ENCODE measurements at regions not wholly inside any gene's neighbourhood (a gene's known extent, or its start where the extent isn't known, plus 50 kb on each side); places are given as distances from the start of the nearest gene placed in this dataset.
"Not testable (repeated sequence)": the region's sequence is repeated elsewhere in the genome, so short reads cannot be mapped to it uniquely, and the experiment has no call there.

- H3K9me3 ChIP-seq (ENCODE audit: control insufficient read depth in 3 of 3, low read length in 3 of 3); H3K27ac ChIP-seq (ENCODE audit: low read depth, low read length); H3K36me3 ChIP-seq (ENCODE audit: control insufficient read depth in 3 of 3, insufficient read depth in 3 of 3, low read length in 3 of 3); H3K9ac ChIP-seq (ENCODE audit: low read depth in 1 of 3, low read length in 3 of 3); H3K4me3 ChIP-seq (ENCODE audit: low read length in 3 of 3); H3K27me3 ChIP-seq (ENCODE audit: control insufficient read depth in 3 of 3, insufficient read depth in 3 of 3, low read length in 3 of 3): not testable (repeated sequence)
- H3K4me1 ChIP-seq (ENCODE audit: control insufficient read depth in 3 of 3, insufficient read depth in 3 of 3, low read length in 3 of 3), result peaks cover 3 to 24% (median 23%) of the 10 kb centered on the region in 3 donors
Observed at GRCh38 chr11:115610234-115610633, 106.0 kb upstream of the CADM1 start.

GRCh38 chr11:115608976-115609375 lies 104.8 kb upstream of the CADM1 start:
- Histone ChIP-seq H3K27me3 (ENCODE audit: control insufficient read depth in 3 of 3, insufficient read depth in 3 of 3, low read length in 3 of 3) (no peaks in the 10 kb centered on the region), H3K27ac (ENCODE audit: low read depth, low read length) (no peak overlapping the region), H3K4me1 (ENCODE audit: control insufficient read depth in 3 of 3, insufficient read depth in 3 of 3, low read length in 3 of 3) (peaks cover 3 to 24% (median 23%) of the 10 kb centered on the region in 3 donors), H3K4me3 (ENCODE audit: low read length in 3 of 3) (no peak overlapping the region), H3K36me3 (ENCODE audit: control insufficient read depth in 3 of 3, insufficient read depth in 3 of 3, low read length in 3 of 3) (no peaks in the 10 kb centered on the region), H3K9ac (ENCODE audit: low read depth in 1 of 3, low read length in 3 of 3) (no peak overlapping the region), H3K9me3 (ENCODE audit: control insufficient read depth in 3 of 3, low read length in 3 of 3) (no peaks in the 10 kb centered on the region)

DNA sequence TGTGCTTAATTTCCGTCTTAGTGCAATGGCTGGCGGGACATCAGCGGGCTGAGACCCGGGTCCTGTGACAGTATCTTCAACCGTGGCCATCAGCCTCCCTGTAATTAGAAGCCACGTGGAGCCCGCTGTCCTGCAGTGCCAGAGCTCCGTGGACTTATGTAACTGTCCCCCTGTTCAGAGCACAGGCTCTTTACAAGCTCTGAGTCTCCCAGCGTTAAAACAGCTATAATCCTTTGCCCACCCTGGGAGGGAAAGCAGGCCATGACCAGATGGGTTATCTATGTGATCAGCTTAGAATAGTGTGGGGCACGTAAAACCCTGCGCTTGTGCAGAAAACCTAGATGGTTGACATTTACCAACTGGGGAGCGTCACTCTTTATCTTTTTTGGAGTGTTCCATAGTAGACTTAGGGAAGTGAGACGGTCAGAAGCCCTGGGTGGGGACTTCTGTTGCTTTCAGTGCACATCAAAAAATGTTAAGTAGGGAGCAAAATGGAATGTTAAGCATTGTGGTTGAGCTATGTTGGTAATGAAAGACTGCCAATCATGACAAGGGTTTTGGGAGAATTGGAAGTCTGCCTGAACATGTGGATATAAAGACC lies 103.5 kb upstream of the CADM1 start:
- H3K9ac ChIP-seq (ENCODE audit: low read depth in 1 of 3, low read length in 3 of 3), result peak overlapping the region in 1 of 3 donors; percentile 66
- peaks cover 3 to 22% (median 21%) of the 10 kb centered on the region in 3 donors for H3K4me1 ChIP-seq (ENCODE audit: control insufficient read depth in 3 of 3, insufficient read depth in 3 of 3, low read length in 3 of 3)
- no peaks in the 10 kb centered on the region for H3K27me3 ChIP-seq (ENCODE audit: control insufficient read depth in 3 of 3, insufficient read depth in 3 of 3, low read length in 3 of 3)
- H3K4me3 ChIP-seq (ENCODE audit: low read length in 3 of 3), result peak overlapping the region; percentile 42 to 49 (median 42)
- no peaks in the 10 kb centered on the region for H3K36me3 ChIP-seq (ENCODE audit: control insufficient read depth in 3 of 3, insufficient read depth in 3 of 3, low read length in 3 of 3)
- H3K9me3 ChIP-seq (ENCODE audit: control insufficient read depth in 3 of 3, low read length in 3 of 3), result no peaks in the 10 kb centered on the region
- H3K27ac ChIP-seq (ENCODE audit: low read depth, low read length), result no peak overlapping the region

GRCh38 chr11:115606498-115607220 lies 102.4 kb upstream of the CADM1 start:
- Histone ChIP-seq H3K36me3 (ENCODE audit: control insufficient read depth in 3 of 3, insufficient read depth in 3 of 3, low read length in 3 of 3) (no peaks in the 10 kb centered on the region), H3K27me3 (ENCODE audit: control insufficient read depth in 3 of 3, insufficient read depth in 3 of 3, low read length in 3 of 3) (no peaks in the 10 kb centered on the region), H3K9ac (ENCODE audit: low read depth in 1 of 3, low read length in 3 of 3) (peak overlapping the region in 1 of 3 donors; percentile 34), H3K4me3 (ENCODE audit: low read length in 3 of 3) (no peak overlapping the region), H3K4me1 (ENCODE audit: control insufficient read depth in 3 of 3, insufficient read depth in 3 of 3, low read length in 3 of 3) (peaks cover 3 to 17% (median 14%) of the 10 kb centered on the region in 3 donors), H3K27ac (ENCODE audit: low read depth, low read length) (no peak overlapping the region), H3K9me3 (ENCODE audit: control insufficient read depth in 3 of 3, low read length in 3 of 3) (no peaks in the 10 kb centered on the region)

DNA sequence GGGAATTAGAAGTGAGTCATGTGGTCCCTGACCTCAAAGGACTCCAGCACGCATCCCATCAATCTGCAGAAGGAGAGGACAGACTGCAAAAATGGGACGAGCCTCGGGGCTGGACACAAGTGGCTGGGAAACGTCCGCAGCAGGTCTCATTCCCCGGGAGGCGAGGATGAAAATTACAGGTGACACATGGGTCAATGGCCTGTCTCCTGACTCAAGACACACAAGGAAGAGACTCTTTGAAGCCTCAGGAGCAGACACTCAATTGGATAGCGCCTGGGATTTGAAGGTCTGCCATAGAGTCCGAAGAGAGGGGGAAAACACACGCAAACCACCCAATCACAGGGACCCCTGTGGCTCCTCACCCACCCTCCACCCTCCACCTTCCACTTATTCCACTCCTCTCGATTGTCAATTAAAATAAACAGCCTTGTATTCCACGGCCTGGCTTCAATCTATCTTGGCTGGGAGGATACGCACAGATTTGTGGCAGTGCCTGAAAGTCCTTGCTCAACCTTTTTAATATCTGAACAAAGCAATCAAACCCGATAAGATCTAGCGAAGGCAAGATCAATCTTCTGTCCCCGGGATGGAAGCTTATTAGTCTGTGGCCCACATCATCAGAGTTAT lies 101.8 kb upstream of the CADM1 start:
- Histone ChIP-seq H3K9ac (ENCODE audit: low read depth in 1 of 3, low read length in 3 of 3) (no peak overlapping the region), H3K4me1 (ENCODE audit: control insufficient read depth in 3 of 3, insufficient read depth in 3 of 3, low read length in 3 of 3) (peaks cover 3 to 17% (median 14%) of the 10 kb centered on the region in 3 donors), H3K36me3 (ENCODE audit: control insufficient read depth in 3 of 3, insufficient read depth in 3 of 3, low read length in 3 of 3) (no peaks in the 10 kb centered on the region), H3K27me3 (ENCODE audit: control insufficient read depth in 3 of 3, insufficient read depth in 3 of 3, low read length in 3 of 3) (no peaks in the 10 kb centered on the region), H3K27ac (ENCODE audit: low read depth, low read length) (no peak overlapping the region), H3K4me3 (ENCODE audit: low read length in 3 of 3) (no peak overlapping the region), H3K9me3 (ENCODE audit: control insufficient read depth in 3 of 3, low read length in 3 of 3) (no peaks in the 10 kb centered on the region)

GRCh38 chr11:115605397-115605796 lies 101.2 kb upstream of the CADM1 start:
- not testable (repeated sequence) for H3K9me3 ChIP-seq (ENCODE audit: control insufficient read depth in 3 of 3, low read length in 3 of 3); H3K4me3 ChIP-seq (ENCODE audit: low read length in 3 of 3); H3K27me3 ChIP-seq (ENCODE audit: control insufficient read depth in 3 of 3, insufficient read depth in 3 of 3, low read length in 3 of 3); H3K36me3 ChIP-seq (ENCODE audit: control insufficient read depth in 3 of 3, insufficient read depth in 3 of 3, low read length in 3 of 3); H3K9ac ChIP-seq (ENCODE audit: low read depth in 1 of 3, low read length in 3 of 3); H3K27ac ChIP-seq (ENCODE audit: low read depth, low read length)
- H3K4me1 ChIP-seq (ENCODE audit: control insufficient read depth in 3 of 3, insufficient read depth in 3 of 3, low read length in 3 of 3), result peaks cover 3 to 17% (median 14%) of the 10 kb centered on the region in 3 donors

DNA sequence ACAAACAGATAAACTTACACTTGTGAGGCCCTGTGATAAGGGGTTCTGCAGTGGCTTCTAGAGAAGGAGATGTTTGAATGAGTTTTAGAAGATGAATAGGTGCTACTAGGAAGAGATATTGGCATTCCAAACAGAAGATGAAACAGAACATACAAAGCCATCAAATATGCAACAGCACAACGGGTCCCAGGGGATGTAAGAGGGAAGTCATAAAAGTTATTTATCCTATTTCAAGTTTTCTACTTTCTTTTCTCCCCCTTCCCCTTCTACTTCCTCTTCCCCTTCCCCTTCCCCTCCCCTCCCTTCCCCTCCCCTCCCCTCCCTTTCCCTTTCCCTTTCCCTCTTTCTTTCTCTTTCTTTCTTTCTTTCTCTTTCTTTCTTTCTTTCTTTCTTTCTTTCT lies 94.9 kb upstream of the CADM1 start:
- H3K27ac ChIP-seq (ENCODE audit: low read depth, low read length), result no peak overlapping the region
- no peaks in the 10 kb centered on the region for H3K36me3 ChIP-seq (ENCODE audit: control insufficient read depth in 3 of 3, insufficient read depth in 3 of 3, low read length in 3 of 3)
- H3K9me3 ChIP-seq (ENCODE audit: control insufficient read depth in 3 of 3, low read length in 3 of 3), result no peaks in the 10 kb centered on the region
- H3K27me3 ChIP-seq (ENCODE audit: control insufficient read depth in 3 of 3, insufficient read depth in 3 of 3, low read length in 3 of 3), result no peaks in the 10 kb centered on the region
- no peaks in the 10 kb centered on the region for H3K4me1 ChIP-seq (ENCODE audit: control insufficient read depth in 3 of 3, insufficient read depth in 3 of 3, low read length in 3 of 3)
- no peak overlapping the region for H3K4me3 ChIP-seq (ENCODE audit: low read length in 3 of 3)
- no peak overlapping the region for H3K9ac ChIP-seq (ENCODE audit: low read depth in 1 of 3, low read length in 3 of 3)

- Histone ChIP-seq H3K4me1 (ENCODE audit: control insufficient read depth in 3 of 3, insufficient read depth in 3 of 3, low read length in 3 of 3) (no peaks in the 10 kb centered on the region), H3K36me3 (ENCODE audit: control insufficient read depth in 3 of 3, insufficient read depth in 3 of 3, low read length in 3 of 3) (no peaks in the 10 kb centered on the region), H3K4me3 (ENCODE audit: low read length in 3 of 3) (no peak overlapping the region), H3K27ac (ENCODE audit: low read depth, low read length) (no peak overlapping the region), H3K9me3 (ENCODE audit: control insufficient read depth in 3 of 3, low read length in 3 of 3) (no peaks in the 10 kb centered on the region), H3K9ac (ENCODE audit: low read depth in 1 of 3, low read length in 3 of 3) (no peak overlapping the region), H3K27me3 (ENCODE audit: control insufficient read depth in 3 of 3, insufficient read depth in 3 of 3, low read length in 3 of 3) (no peaks in the 10 kb centered on the region)
Observed at GRCh38 chr11:115598257-115598901, 94.2 kb upstream of the CADM1 start.

GRCh38 chr11:115591380-115591779 lies 87.2 kb upstream of the CADM1 start:
- no peaks in the 10 kb centered on the region for H3K27me3 ChIP-seq (ENCODE audit: control insufficient read depth in 3 of 3, insufficient read depth in 3 of 3, low read length in 3 of 3)
- H3K4me1 ChIP-seq (ENCODE audit: control insufficient read depth in 3 of 3, insufficient read depth in 3 of 3, low read length in 3 of 3), result no peaks in the 10 kb centered on the region
- H3K9ac ChIP-seq (ENCODE audit: low read depth in 1 of 3, low read length in 3 of 3), result no peak overlapping the region
- no peak overlapping the region for H3K27ac ChIP-seq (ENCODE audit: low read depth, low read length)
- no peak overlapping the region for H3K4me3 ChIP-seq (ENCODE audit: low read length in 3 of 3)
- no peaks in the 10 kb centered on the region for H3K36me3 ChIP-seq (ENCODE audit: control insufficient read depth in 3 of 3, insufficient read depth in 3 of 3, low read length in 3 of 3)
- peaks cover 0 to 4% (median 0%) of the 10 kb centered on the region in 3 donors for H3K9me3 ChIP-seq (ENCODE audit: control insufficient read depth in 3 of 3, low read length in 3 of 3)

- no peak overlapping the region for H3K27ac ChIP-seq (ENCODE audit: low read depth, low read length)
- H3K36me3 ChIP-seq (ENCODE audit: control insufficient read depth in 3 of 3, insufficient read depth in 3 of 3, low read length in 3 of 3), result no peaks in the 10 kb centered on the region
- no peaks in the 10 kb centered on the region for H3K4me1 ChIP-seq (ENCODE audit: control insufficient read depth in 3 of 3, insufficient read depth in 3 of 3, low read length in 3 of 3)
- H3K9me3 ChIP-seq (ENCODE audit: control insufficient read depth in 3 of 3, low read length in 3 of 3), result peaks cover 0 to 4% (median 0%) of the 10 kb centered on the region in 3 donors
- H3K4me3 ChIP-seq (ENCODE audit: low read length in 3 of 3), result no peak overlapping the region
- no peaks in the 10 kb centered on the region for H3K27me3 ChIP-seq (ENCODE audit: control insufficient read depth in 3 of 3, insufficient read depth in 3 of 3, low read length in 3 of 3)
- no peak overlapping the region for H3K9ac ChIP-seq (ENCODE audit: low read depth in 1 of 3, low read length in 3 of 3)
Observed at GRCh38 chr11:115590254-115590653, 86.0 kb upstream of the CADM1 start.

Data from skeletal muscle tissue (tissue), 3 donors.